WTC11 (cell line): ENCODE measurements at regions not wholly inside any gene's neighbourhood (a gene's known extent, or its start where the extent isn't known, plus 50 kb on each side); places are given as distances from the start of the nearest gene placed in this dataset.

Experiments used
- ATAC-seq: fragments of 200-7000 bp; cut with Tn5 transposase; 2 replicates; pipeline ENCODE4 v1.10.0; 2021; ENCODE audit warnings: mild to moderate bottlenecking, moderate library complexity
- CTCF ChIA-PET: fragments of 300-600 bp; sonication (Branson Sonifier 250); formaldehyde crosslinking; loops from one replicate; lab custom pipeline; 2021; ENCODE audit warnings: antibody characterized with exemption; lab: Charles Lee
- POLR2A ChIA-PET: fragments of 350-600 bp; sonication (Branson Sonifier 250); formaldehyde crosslinking; loops from one replicate; lab custom pipeline; 2021; ENCODE audit warnings: antibody characterized with exemption; lab: Charles Lee
- DNase-seq: peaks from one replicate; pipeline ENCODE4 v3.0.0; 2021; ENCODE audit warnings: low spot score
- H3K27ac Mint-ChIP-seq: 2 replicates; pipeline ENCODE4 v1.8.0; 2021; ENCODE audit warnings: mixed read lengths
- H3K27me3 Mint-ChIP-seq: 2 replicates; pipeline ENCODE4 v1.8.0; 2021; ENCODE audit warnings: low read depth, mild to moderate bottlenecking, moderate library complexity, mixed read lengths
- H3K36me3 Mint-ChIP-seq: 2 replicates; pipeline ENCODE4 v1.8.0; 2021; ENCODE audit warnings: mixed read lengths
- H3K4me1 Mint-ChIP-seq: 2 replicates; pipeline ENCODE4 v1.8.0; 2022; ENCODE audit warnings: mixed read lengths
- H3K4me3 Mint-ChIP-seq: 2 replicates; pipeline ENCODE4 v1.8.0; 2021; ENCODE audit warnings: mild to moderate bottlenecking, moderate library complexity, mixed read lengths
- H3K9me3 Mint-ChIP-seq: 2 replicates; pipeline ENCODE4 v1.8.0; 2021; ENCODE audit warnings: mixed read lengths
- AFF4 ChIP-seq: sonication (generic); formaldehyde crosslinking; IDR thresholded peaks from 2 replicates; pipeline ENCODE4 v1.8.1; 2023; ENCODE audit warnings: mild to moderate bottlenecking, missing genetic modification reagents, borderline replicate concordance
- E2F1 ChIP-seq: sonication (generic); formaldehyde crosslinking; IDR thresholded peaks from 2 replicates; pipeline ENCODE4 v1.8.0; 2022; ENCODE audit warnings: mild to moderate bottlenecking, missing genetic modification reagents
- IRF1 ChIP-seq: sonication (generic); formaldehyde crosslinking; IDR thresholded peaks from 2 replicates; pipeline ENCODE4 v1.8.0; 2023; ENCODE audit warnings: missing genetic modification reagents
- JAZF1 ChIP-seq: fragments of 250-450 bp; sonication (Bioruptor Pico); IDR thresholded peaks from 2 replicates; pipeline ENCODE4 v1.9.0; 2021; ENCODE audit warnings: moderate library complexity, mild to moderate bottlenecking, inconsistent platforms
- PREB ChIP-seq: sonication (generic); formaldehyde crosslinking; IDR thresholded peaks from 2 replicates; pipeline ENCODE4 v1.8.1; 2022; ENCODE audit warnings: mild to moderate bottlenecking, missing genetic modification reagents, moderate library complexity, borderline replicate concordance
- RORB ChIP-seq: fragments of 250-450 bp; sonication (Bioruptor Pico); IDR thresholded peaks from 2 replicates; pipeline ENCODE4 v1.9.0; 2021; ENCODE audit warnings: mild to moderate bottlenecking
- USF2 ChIP-seq: sonication (generic); formaldehyde crosslinking; IDR thresholded peaks from 2 replicates; pipeline ENCODE4 v1.8.1; 2023; ENCODE audit warnings: mild to moderate bottlenecking, missing genetic modification reagents, moderate library complexity
- ZNF138 ChIP-seq: sonication (generic); formaldehyde crosslinking; conservative IDR thresholded peaks from 2 replicates; pipeline ENCODE4 v1.8.1; 2022; ENCODE audit warnings: mild to moderate bottlenecking, moderate library complexity, missing genetic modification reagents
- ZNF317 ChIP-seq: sonication (generic); formaldehyde crosslinking; IDR thresholded peaks from 2 replicates; pipeline ENCODE4 v1.8.1; 2023; ENCODE audit warnings: low read depth, mild to moderate bottlenecking, moderate library complexity, missing genetic modification reagents, borderline replicate concordance
- ZNF423 ChIP-seq: fragments of 250-450 bp; sonication (Bioruptor Pico); IDR thresholded peaks from 2 replicates; pipeline ENCODE4 v2.1.2; 2022; ENCODE audit warnings: mild to moderate bottlenecking, moderate library complexity
- ZNF532 ChIP-seq: fragments of 250-450 bp; sonication (Bioruptor Pico); IDR thresholded peaks from 2 replicates; pipeline ENCODE4 v1.9.0; 2021; ENCODE audit warnings: mild to moderate bottlenecking, borderline replicate concordance

- Mint-ChIP-seq H3K36me3 (no peaks in the 10 kb centered on the region), H3K9me3 (peaks cover 6% of the 10 kb centered on the region), H3K27ac (no peak overlapping the region), H3K4me3 (no peak overlapping the region), H3K27me3 (no peaks in the 10 kb centered on the region), H3K4me1 (peaks cover 9% of the 10 kb centered on the region)
- POLR2A ChIA-PET = no interaction called here
- DNase-seq (peak; percentile 31), ATAC-seq (peak; percentile 65)
- CTCF ChIA-PET = no interaction called here
- no peak for TF ChIP-seq PREB (CRISPR knock-in tag)
- TF ChIP-seq RORB (CRISPR knock-in tag) = no peak
- no peak for TF ChIP-seq JAZF1
- TF ChIP-seq ZNF138 = no peak
- TF ChIP-seq USF2 = no peak
- no peak for TF ChIP-seq ZNF423 (CRISPR knock-in tag)
- TF ChIP-seq IRF1 (CRISPR knock-in tag) = no peak
- no peak for TF ChIP-seq AFF4
- no peak for TF ChIP-seq E2F1
- TF ChIP-seq ZNF532 = no peak
- no peak for TF ChIP-seq ZNF317 (CRISPR knock-in tag)
These were observed 1025.0 kb upstream of the CELF2 start for GRCh38 chr10:9992661-9993060.

GRCh38 chr10:9994131-9994530, 1023.5 kb upstream of the CELF2 start:
- no peak for DNase-seq
- Mint-ChIP-seq H3K4me3 (no peak overlapping the region), H3K9me3 (peaks cover 13% of the 10 kb centered on the region), H3K27ac (no peak overlapping the region), H3K4me1 (peaks cover 9% of the 10 kb centered on the region), H3K27me3 (no peaks in the 10 kb centered on the region), H3K36me3 (no peaks in the 10 kb centered on the region)
- ChIA-PET CTCF (no interaction called here), POLR2A (no interaction called here)
- ATAC-seq = no peak
- TF ChIP-seq RORB (CRISPR knock-in tag) = no peak
